ENCODE measurements at regions not wholly inside any gene's neighbourhood (a gene's known extent, or its start where the extent isn't known, plus 50 kb on each side); places are given as distances from the start of the nearest gene placed in this dataset.

DNA sequence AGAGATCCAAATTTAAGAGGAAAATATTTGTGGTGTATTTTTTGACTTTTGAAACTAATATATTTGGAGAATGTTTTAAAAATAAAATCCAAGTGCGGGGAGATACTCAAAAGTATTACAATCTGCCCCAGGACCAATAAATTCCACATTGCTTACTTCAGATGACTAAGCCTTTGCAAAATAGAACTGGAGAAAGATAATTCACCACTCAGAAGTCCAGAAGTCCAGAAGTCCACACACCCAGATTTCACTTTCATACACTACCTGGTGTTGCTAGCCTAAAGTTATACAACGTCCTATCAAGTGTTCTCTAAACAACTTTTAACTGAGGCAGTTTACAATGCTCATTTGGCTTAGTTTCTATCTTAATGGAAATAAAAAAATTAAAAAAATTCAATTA lies 487.0 kb upstream of the SEMA3D start:
- DNase-seq (ENCODE audit: low read depth in 3 of 3): no peak

DNA sequence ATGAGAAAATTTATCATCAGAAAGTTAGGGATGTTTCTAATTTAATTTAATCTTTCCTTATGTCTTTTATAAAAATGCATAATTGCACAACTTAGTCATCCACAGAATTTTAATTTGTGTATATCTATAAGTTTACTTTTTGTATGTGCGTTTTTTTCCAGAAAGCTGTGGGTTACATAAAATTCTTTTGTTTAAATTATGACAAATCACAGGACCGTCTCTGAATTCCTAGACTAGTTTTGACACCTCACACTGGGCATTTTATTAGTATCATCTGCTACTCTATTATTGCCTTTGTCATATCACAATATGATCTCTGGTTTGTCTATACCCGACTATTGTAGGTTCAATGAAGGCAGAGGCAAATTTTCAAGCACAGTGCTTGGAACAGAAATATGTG lies 482.4 kb upstream of the SEMA3D start:
- DNase-seq (ENCODE audit: low read depth in 3 of 3): no peak

DNA sequence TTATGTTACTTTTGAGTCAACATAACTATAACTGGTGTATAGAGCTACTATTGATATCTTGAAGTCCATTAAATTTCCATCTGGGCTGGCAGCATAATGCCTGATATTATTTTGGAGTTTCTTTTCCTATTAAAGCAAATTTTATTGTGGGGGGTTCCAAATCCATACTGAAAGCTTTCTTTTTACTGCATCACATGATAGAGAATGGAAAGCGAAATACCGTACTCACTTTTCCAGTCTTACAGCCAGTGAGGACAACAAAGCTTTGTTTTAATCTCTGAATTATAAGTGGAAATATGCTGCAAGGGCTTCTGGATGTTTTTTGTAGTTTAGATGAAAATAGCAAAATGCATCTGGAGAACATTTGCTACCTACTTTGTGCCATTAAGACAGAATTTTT lies 477.5 kb upstream of the SEMA3D start:
- DNase-seq (ENCODE audit: low read depth in 3 of 3): no peak

DNA sequence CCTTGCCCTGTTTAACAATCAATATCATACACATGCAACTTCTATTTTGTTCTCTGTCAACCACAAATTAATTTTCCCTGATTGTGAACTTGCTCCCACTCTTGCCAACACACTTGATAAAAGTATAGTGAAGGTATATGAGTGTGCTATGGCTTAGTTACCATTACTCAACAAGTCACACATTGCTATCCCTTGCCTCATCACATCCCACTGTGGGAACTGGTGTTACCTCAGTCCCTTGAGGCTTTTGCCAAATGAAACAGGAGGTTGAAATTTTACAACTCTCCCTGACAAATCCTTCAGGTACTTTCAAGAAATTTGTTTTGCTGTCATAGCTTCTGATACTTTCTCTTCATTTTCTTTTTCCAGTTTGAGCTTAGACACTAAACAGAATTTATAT lies 472.5 kb upstream of the SEMA3D start:
- no peak for DNase-seq (ENCODE audit: low read depth in 3 of 3)

DNA sequence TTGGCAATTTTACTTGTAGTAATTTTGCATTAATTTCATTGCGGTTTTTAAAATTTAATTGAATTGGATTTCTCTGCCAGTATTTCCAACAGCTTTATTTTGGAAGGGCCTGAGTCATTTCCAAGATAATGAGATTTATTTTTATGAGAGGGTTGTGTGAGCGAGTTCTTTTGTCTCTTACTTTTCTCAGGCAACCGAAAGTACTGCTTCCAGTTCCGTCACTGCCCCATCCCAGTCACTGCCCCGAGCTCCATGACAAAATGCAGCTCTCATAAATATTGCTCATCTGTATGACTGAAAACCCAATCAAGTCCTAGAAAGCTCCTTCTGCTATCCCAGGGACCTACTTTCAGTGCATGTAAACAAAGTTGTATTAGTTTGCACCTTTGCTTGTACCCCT lies 468.4 kb upstream of the SEMA3D start:
- no peak for DNase-seq (ENCODE audit: low read depth in 3 of 3)

GRCh38 chr7:85644272-85644671 lies 457.4 kb upstream of the SEMA3D start:
- no peak for DNase-seq (ENCODE audit: low read depth in 3 of 3)

GRCh38 chr7:85641331-85641730 lies 454.5 kb upstream of the SEMA3D start:
- no peak for DNase-seq (ENCODE audit: low read depth in 3 of 3)

DNA sequence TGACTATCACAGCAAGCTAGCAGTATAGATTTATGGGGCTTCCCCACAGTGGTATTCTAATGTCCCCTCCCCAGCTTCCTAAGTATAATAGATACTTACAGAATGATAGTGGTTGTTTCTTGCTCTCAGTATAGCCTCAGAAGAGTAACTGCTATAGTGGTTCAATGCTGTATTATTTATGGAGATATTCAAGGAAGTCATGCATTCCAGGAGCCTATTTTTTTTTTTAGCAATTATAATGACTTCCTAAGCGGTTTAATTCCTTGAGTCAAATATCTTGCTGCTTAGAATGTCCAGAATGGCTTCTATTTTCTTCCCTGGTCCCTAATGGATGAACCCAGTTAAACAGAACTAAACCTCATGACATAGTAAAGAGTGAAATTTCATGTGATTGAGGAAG lies 451.5 kb upstream of the SEMA3D start:
- no peak for DNase-seq (ENCODE audit: low read depth in 3 of 3)

- DNase-seq (ENCODE audit: low read depth in 3 of 3): no peak
Measured at GRCh38 chr7:85634951-85635350, 448.1 kb upstream of the SEMA3D start.

DNA sequence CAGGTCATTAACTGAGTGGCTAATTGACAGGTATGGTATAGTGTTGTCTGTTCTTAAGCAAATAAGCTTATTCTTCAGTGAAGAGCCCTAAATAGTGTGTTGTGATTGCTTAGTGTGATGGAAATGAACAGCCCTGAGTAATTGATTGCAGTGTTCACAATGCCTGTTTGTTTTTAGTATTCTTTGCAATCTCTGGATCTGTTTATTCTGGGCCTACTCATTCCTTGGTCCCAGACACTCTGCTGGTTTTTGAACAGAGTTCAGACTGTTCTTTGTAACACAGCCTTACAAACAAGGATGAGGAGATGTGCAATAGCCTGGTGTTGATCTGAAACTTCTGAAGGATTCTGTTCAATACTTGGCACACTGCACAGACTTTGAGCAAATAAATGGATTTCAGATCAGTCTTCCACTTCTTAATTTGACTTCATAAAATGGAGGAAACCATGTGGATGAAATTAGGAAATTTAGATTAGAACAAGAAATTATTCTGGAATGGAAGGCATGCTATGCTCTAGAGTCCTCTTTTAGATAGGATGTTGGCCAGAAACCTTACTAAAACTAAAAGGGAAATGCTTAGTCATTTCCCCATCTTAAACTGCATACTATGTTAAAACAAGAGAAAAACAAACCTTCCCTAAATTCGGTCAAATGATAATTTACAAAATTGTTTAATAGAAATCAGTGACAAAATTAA lies 444.2 kb upstream of the SEMA3D start:
- no peak for DNase-seq (ENCODE audit: low read depth in 3 of 3)

GRCh38 chr7:85627791-85628586 lies 441.1 kb upstream of the SEMA3D start:
- DNase-seq (ENCODE audit: low read depth in 3 of 3): no peak

GRCh38 chr7:85622059-85622458 lies 435.2 kb upstream of the SEMA3D start:
- no peak for DNase-seq (ENCODE audit: low read depth in 3 of 3)

DNA sequence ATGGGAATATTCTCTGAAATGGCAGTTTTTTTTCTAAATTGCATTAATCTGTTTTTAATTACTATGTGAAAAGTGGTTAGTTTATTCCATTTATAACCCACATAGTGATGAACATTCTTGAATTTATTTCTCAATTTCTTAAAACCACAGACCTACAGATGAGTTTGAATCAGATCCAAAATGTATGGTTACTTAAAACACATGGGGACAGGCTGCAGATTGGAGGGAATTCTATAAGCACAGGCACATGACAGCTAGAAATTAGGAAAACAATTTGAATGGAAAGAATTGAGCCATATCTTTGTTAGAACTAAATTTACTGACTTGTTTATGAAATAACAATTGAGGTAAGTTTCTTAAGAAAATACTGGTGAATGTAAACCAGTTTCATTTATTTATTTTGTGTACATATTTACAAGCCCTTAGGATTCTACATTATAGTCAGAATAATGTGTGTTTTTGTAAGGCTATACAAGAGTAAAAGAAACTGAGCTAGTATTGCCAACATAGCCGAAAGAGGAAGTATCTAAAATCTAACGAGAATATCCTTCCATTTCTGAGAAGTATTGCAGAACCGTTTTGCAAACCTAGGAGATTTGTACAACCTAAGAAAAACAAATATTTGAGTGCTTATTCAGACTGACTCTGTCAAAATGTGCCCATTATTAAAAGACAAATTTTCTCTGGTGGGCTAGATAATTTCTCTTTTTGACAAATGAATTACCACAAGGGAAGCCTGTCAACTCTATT lies 434.3 kb upstream of the SEMA3D start:
- DNase-seq (ENCODE audit: low read depth in 3 of 3): no peak

- DNase-seq (ENCODE audit: low read depth in 3 of 3): no peak
Measured at GRCh38 chr7:85619236-85619635, 432.4 kb upstream of the SEMA3D start.

GRCh38 chr7:85614684-85615083 lies 427.8 kb upstream of the SEMA3D start:
- DNase-seq (ENCODE audit: low read depth in 3 of 3): no peak

DNA sequence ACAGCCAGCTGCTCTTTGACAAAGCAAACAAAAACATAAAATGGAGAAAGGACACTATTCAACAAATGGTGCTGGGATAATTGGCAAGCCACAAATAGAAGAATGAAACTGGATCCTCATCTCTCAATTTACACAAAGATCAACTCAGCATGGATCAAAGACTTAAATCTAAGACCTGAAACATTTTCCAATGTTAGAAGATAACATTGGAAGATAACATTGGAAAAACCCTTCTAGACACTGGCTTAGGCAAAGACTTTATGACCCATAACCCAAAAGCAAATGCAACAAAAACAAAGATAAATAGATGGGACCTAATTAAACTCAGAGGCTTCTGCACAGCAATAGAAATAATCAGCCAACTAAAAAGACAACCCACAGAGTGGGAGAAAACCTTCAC lies 425.7 kb upstream of the SEMA3D start:
- DNase-seq (ENCODE audit: low read depth in 3 of 3): no peak

- DNase-seq (ENCODE audit: low read depth in 3 of 3): no peak
Measured at GRCh38 chr7:85608804-85609203, 421.9 kb upstream of the SEMA3D start.

DNA sequence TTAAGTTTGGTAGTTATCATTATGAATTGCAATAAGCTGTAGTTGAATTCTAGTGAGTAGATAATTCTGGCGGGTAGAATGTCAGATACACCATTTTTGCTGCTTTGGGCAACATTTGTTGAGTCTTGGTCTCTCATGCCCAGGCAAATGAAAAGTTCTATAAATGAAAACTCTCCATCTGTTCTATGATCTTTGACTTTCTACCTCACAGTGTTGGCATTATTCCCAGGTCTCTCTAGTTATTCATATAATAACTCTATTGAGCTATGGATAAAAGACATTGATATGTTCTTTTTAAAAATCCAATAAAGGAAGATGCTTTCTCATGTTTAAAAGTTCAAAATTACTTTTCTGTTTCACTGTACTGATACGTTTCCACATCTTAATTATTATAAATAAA lies 415.3 kb upstream of the SEMA3D start:
- DNase-seq (ENCODE audit: low read depth in 3 of 3): no peak

GRCh38 chr7:85600395-85600794 lies 413.5 kb upstream of the SEMA3D start:
- DNase-seq (ENCODE audit: low read depth in 3 of 3): no peak

DNA sequence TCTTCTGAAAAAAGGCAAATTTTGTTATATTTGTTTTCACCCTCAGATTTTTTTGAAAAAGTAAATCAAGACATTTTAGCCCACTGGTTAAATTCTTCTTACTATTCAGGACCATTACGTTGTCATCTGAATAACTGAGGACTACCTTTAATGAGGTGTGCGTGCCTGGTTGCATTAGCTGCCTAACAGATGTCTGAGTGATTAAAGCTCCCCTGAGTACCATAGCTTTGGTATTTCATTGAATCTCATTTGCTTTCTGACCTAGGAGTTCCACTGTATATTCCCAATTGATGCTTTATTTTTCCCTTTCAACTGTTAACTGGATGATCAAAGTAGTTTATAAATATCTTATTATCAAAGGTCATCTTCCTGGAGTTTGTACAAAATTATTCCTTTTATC lies 410.0 kb upstream of the SEMA3D start:
- DNase-seq (ENCODE audit: low read depth in 3 of 3): no peak

GRCh38 chr7:85595750-85596178 lies 408.9 kb upstream of the SEMA3D start:
- DNase-seq (ENCODE audit: low read depth in 3 of 3): no peak

DNA sequence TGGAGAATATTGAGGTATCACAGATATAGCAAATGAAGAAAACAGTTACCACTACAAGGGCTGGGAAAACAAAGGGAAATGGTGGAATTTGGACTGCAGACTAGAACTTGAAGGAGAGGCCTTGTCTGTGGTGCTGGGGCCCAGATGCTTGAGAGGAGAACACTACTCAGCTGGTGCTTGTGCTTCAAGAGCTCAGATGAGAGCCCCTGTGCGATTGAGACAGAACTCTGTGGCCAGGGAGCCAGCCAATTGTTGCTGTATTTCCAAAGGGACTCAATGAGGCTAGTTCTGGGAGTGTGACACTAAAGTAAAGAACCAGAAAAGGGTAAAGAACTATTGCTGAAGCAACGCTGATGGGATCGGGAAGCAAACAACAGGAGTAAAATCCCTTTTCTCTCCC lies 406.5 kb upstream of the SEMA3D start:
- no peak for DNase-seq (ENCODE audit: low read depth in 3 of 3)

DNA sequence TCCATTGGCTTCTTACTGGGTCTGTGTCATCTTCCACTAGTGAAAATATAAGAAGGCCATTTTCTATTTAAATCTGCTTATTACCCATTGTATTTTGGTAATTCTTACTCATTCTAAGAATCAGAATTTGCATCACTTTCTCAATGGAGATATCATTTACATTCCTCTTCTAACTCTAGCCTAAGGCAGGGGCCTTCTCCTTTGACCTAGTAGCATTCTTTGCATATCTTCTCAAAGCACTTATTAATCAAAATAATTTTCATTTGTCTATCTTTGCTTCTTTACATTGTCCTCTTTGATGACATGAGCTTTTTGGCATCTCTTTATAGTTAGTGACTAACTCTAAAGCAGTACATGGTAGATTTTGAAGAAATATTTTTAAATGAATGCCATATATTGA lies 400.9 kb upstream of the SEMA3D start:
- DNase-seq (ENCODE audit: low read depth in 3 of 3): no peak
